HepG2 (cell line): ENCODE measurements at regions not wholly inside any gene's neighbourhood (a gene's known extent, or its start where the extent isn't known, plus 50 kb on each side); places are given as distances from the start of the nearest gene placed in this dataset.

ENCODE experiments used
- CTCF ChIP-seq: sonication (generic); formaldehyde crosslinking; IDR thresholded peaks from 2 replicates; pipeline ENCODE4 v1.5.0; 2020; ENCODE audit warnings: mild to moderate bottlenecking, missing genetic modification reagents, moderate library complexity
- POLR2A ChIP-seq, 2 experiments: IDR thresholded peaks; 2 replicates each; pipeline ENCODE4 v1.6.1; 2011; ENCODE audit warnings: low read depth in 2 of 2, low read length in 2 of 2, mild to moderate bottlenecking in 1 of 2, moderate library complexity in 1 of 2; ENCODE audit not compliant: insufficient read depth in 1 of 2
- RXRA ChIP-seq: sonication (generic); formaldehyde crosslinking; IDR thresholded peaks from 2 replicates; pipeline ENCODE4 v1.5.1; 2020; ENCODE audit warnings: missing genetic modification reagents
- ZNF326 ChIP-seq: sonication (generic); formaldehyde crosslinking; IDR thresholded peaks from 2 replicates; pipeline ENCODE4 v1.4.0; 2020; ENCODE audit warnings: missing genetic modification reagents, borderline replicate concordance

DNA sequence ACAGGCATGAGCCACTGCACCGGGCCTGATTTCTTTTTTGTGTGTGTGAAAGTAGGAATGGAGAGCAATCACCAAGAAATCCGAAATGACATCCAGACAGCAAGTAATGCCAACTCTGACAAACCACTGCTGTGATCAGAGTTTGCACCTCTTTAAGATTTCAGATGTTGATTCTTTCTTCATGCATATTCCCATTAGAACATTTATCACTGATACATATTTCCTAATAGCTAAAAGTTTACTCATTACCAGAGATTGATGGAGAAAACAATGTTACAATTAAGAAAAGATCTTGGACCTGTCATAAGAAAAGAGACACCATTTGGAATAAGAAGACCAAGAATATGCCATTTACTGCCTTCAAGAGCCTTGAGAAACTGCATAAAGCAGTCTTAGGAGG is 217.0 kb upstream of the MGAT4C start:
- TF ChIP-seq POLR2A (IDR thresholded peaks at IDR 0.05; ENCODE audit: insufficient read depth in 1 of 2, low read depth in 2 of 2, low read length in 2 of 2), result no peak
- TF ChIP-seq RXRA (CRISPR knock-in tag), result no peak
- no peak for TF ChIP-seq CTCF (CRISPR knock-in tag)
- no peak for TF ChIP-seq ZNF326 (CRISPR knock-in tag)
